ENCODE measurements at regions not wholly inside any gene's neighbourhood (a gene's known extent, or its start where the extent isn't known, plus 50 kb on each side); places are given as distances from the start of the nearest gene placed in this dataset.

GRCh38 chr5:39502704-39503103, 77.9 kb upstream of the DAB2 start:
- Histone ChIP-seq H3K36me3 (no peaks in the 10 kb centered on the region), H3K4me1 (peaks cover 0 to 4% of the 10 kb centered on the region in 2 donors), H3K4me3 (no peak overlapping the region), H3K9me3 (no peaks in the 10 kb centered on the region), H3K27ac (peak overlapping the region in 1 of 2 donors; percentile 34), H3K27me3 (no peaks in the 10 kb centered on the region)
- intact Hi-C loops (cut with DNase I), result no loop called here
- DNase-seq (ENCODE audit: low spot score in 2 of 2), result no peak
- no peak for TF ChIP-seq CTCF (IDR thresholded peaks at IDR 0.05)

GRCh38 chr5:39501397-39501796, 76.6 kb upstream of the DAB2 start:
- Histone ChIP-seq H3K4me1 (peaks cover 0 to 4% of the 10 kb centered on the region in 2 donors), H3K9me3 (no peaks in the 10 kb centered on the region), H3K27me3 (no peaks in the 10 kb centered on the region), H3K27ac (peak overlapping the region; percentile 34 to 54), H3K4me3 (peak overlapping the region in 1 of 2 donors; percentile 14), H3K36me3 (no peaks in the 10 kb centered on the region)
- TF ChIP-seq CTCF (IDR thresholded peaks at IDR 0.05), result no peak
- DNase-seq (ENCODE audit: low spot score in 2 of 2), result peak in 1 of 2 donors; percentile 73
- intact Hi-C loops (cut with DNase I), result no loop called here

GRCh38 chr5:39500551-39501175, 75.9 kb upstream of the DAB2 start:
- Histone ChIP-seq H3K36me3 (no peaks in the 10 kb centered on the region), H3K27ac (no peak overlapping the region), H3K9me3 (no peaks in the 10 kb centered on the region), H3K27me3 (no peaks in the 10 kb centered on the region), H3K4me3 (no peak overlapping the region), H3K4me1 (peaks cover 0 to 4% of the 10 kb centered on the region in 2 donors)
- no peak for TF ChIP-seq CTCF (IDR thresholded peaks at IDR 0.05)
- intact Hi-C loops (cut with DNase I), result no loop called here
- DNase-seq (ENCODE audit: low spot score in 2 of 2), result no peak

GRCh38 chr5:39498278-39498952, 73.6 kb upstream of the DAB2 start:
- H3K36me3 ChIP-seq, result no peaks in the 10 kb centered on the region
- no peaks in the 10 kb centered on the region for H3K27me3 ChIP-seq
- H3K27ac ChIP-seq, result no peak overlapping the region
- H3K4me1 ChIP-seq, result peaks cover 0 to 7% of the 10 kb centered on the region in 2 donors
- no peaks in the 10 kb centered on the region for H3K9me3 ChIP-seq
- H3K4me3 ChIP-seq, result no peak overlapping the region
- intact Hi-C loops (cut with DNase I), result no loop called here
- TF ChIP-seq CTCF (IDR thresholded peaks at IDR 0.05), result no peak
- DNase-seq (ENCODE audit: low spot score in 2 of 2), result no peak

- Histone ChIP-seq H3K27me3 (no peaks in the 10 kb centered on the region), H3K9me3 (no peaks in the 10 kb centered on the region), H3K4me3 (no peak overlapping the region), H3K27ac (no peak overlapping the region), H3K4me1 (peaks cover 0 to 7% of the 10 kb centered on the region in 2 donors), H3K36me3 (no peaks in the 10 kb centered on the region)
- no peak for DNase-seq (ENCODE audit: low spot score in 2 of 2)
- no peak for TF ChIP-seq CTCF (IDR thresholded peaks at IDR 0.05)
- intact Hi-C loops (cut with DNase I), result no loop called here
These were observed 72.5 kb upstream of the DAB2 start for GRCh38 chr5:39497322-39497721.

All from ascending aorta (tissue), 2 donors.